Activated effector memory CD4-positive, alpha-beta T cell treated with anti-CD3 and anti-CD28 coated beads, Interleukin-2, amount 50 U/mL, for 16 hours (primary cell): ENCODE measurements at regions not wholly inside any gene's neighbourhood (a gene's known extent, or its start where the extent isn't known, plus 50 kb on each side); places are given as distances from the start of the nearest gene placed in this dataset.

ENCODE experiments used
- DNase-seq: peaks from one replicate; pipeline ENCODE4 v3.0.0-alpha.2; 2020

GRCh38 chr18:46414863-46415262 lies 242.2 kb downstream of the LOXHD1 start:
- no peak for DNase-seq

- DNase-seq: no peak
Measured at GRCh38 chr18:46415532-46416252, 241.3 kb downstream of the LOXHD1 start.

GRCh38 chr18:46416706-46417638 lies 240.0 kb downstream of the LOXHD1 start:
- no peak for DNase-seq

GRCh38 chr18:46418663-46419260 lies 238.3 kb downstream of the LOXHD1 start:
- peak; percentile 21 for DNase-seq

- DNase-seq: peak; percentile 51
Measured at GRCh38 chr18:46419391-46420141, 237.5 kb downstream of the LOXHD1 start.

GRCh38 chr18:46421973-46422551 lies 235.0 kb downstream of the LOXHD1 start:
- DNase-seq: no peak

GRCh38 chr18:46422552-46423055 lies 234.4 kb downstream of the LOXHD1 start:
- no peak for DNase-seq

- no peak for DNase-seq
Measured at GRCh38 chr18:46423226-46423805, 233.7 kb downstream of the LOXHD1 start.

- no peak for DNase-seq
Measured at GRCh38 chr18:46424898-46425297, 232.1 kb downstream of the LOXHD1 start.

- DNase-seq: no peak
Measured at GRCh38 chr18:46425511-46425910, 231.5 kb downstream of the LOXHD1 start.

GRCh38 chr18:46426021-46426678 lies 230.9 kb downstream of the LOXHD1 start:
- DNase-seq: no peak

GRCh38 chr18:46426679-46427047 lies 230.4 kb downstream of the LOXHD1 start:
- DNase-seq: no peak
